ENCODE measurements at regions not wholly inside any gene's neighbourhood (a gene's known extent, or its start where the extent isn't known, plus 50 kb on each side); places are given as distances from the start of the nearest gene placed in this dataset.

DNA sequence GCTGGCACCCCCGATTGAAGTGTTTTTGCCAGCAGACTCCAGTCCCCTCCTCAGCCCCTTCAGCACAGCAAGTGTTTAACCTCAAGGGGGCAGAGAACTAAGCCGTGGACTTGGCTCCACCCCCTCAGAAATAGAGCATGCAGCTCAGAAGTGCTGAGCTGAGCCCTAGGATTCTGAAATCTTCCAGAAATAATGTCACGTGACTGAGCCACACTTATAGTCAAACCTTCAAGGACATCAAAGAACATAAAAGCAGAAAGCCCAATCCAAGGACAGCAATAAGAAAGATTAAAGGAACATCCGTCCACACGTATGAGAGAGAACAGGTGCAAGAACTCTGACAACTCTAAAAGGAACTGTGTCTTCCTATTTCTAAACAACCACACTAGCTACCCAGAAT, 317.7 kb upstream of the LRFN5 start:
- no peak for TF ChIP-seq POLR2AphosphoS5 (IDR thresholded peaks at IDR 0.05; ENCODE audit: low read depth, low read length)
- TF ChIP-seq REST (IDR thresholded peaks at IDR 0.05; ENCODE audit: insufficient read depth in 1 of 2, low read depth in 2 of 2, low read length in 2 of 2), result no peak
- no peak for TF ChIP-seq SIN3A (IDR thresholded peaks at IDR 0.05; ENCODE audit: borderline replicate concordance, insufficient read depth, low read length)
- no peak for TF ChIP-seq TAF1 (IDR thresholded peaks at IDR 0.05; ENCODE audit: borderline replicate concordance, insufficient read depth, low read length)
- TF ChIP-seq FOXP2 (optimal IDR thresholded peaks at IDR 0.05; ENCODE audit: borderline replicate concordance, extremely low read depth, extremely low read length, insufficient read depth), result no peak

Data from PFSK-1 (cell line).